Testis (tissue), 2 donors: ENCODE measurements at regions not wholly inside any gene's neighbourhood (a gene's known extent, or its start where the extent isn't known, plus 50 kb on each side); places are given as distances from the start of the nearest gene placed in this dataset.

Source experiments
- DNase-seq: peaks from one replicate; pipeline ENCODE4 v3.0.0-alpha.2; 2019
- H3K27ac ChIP-seq, 2 donors: fragments of 200-600 bp; sonication (generic); one replicate each; pipeline ENCODE4 v1.5.1; 2019
- H3K27me3 ChIP-seq: fragments of 200-600 bp; sonication (generic); one replicate; pipeline ENCODE4 v1.5.1; 2019
- H3K36me3 ChIP-seq: fragments of 200-600 bp; sonication (generic); one replicate; pipeline ENCODE4 v1.5.1; 2017; ENCODE audit warnings: low read depth; ENCODE audit errors: missing control alignments
- H3K4me1 ChIP-seq: fragments of 200-600 bp; sonication (generic); one replicate; pipeline ENCODE4 v1.5.1; 2019
- H3K4me3 ChIP-seq, 2 donors: fragments of 200-600 bp; sonication (generic); one replicate each; pipeline ENCODE4 v1.5.1; 2017 to 2019
- H3K9me3 ChIP-seq: fragments of 200-600 bp; sonication (generic); one replicate; pipeline ENCODE4 v1.5.1; 2017
- CTCF ChIP-seq, 3 experiments: fragments of 450-650 bp in 2 of 3; fragments of 200-600 bp in 1 of 3; sonication (generic) in 1 of 3; IDR thresholded peaks; one replicate each; pipeline ENCODE4 v1.5.1; 2016 to 2019; ENCODE audit warnings: antibody characterized with exemption in 3 of 3, mild to moderate bottlenecking in 2 of 3, moderate library complexity in 1 of 3
- POLR2A ChIP-seq: fragments of 450-650 bp; IDR thresholded peaks from one replicate; pipeline ENCODE4 v1.6.1; 2017; ENCODE audit warnings: antibody characterized with exemption, mild to moderate bottlenecking, moderate library complexity
- WGBS, 2 donors: methylation state at CpG; one replicate each; pipeline ENCODE4 v1.1.5; 2018; 5-methylcytosine and 5-hydroxymethylcytosine counted together
- intact Hi-C: fragments of 100-400 bp; cut with DNase I; formaldehyde crosslinking; loops from one replicate; pipeline ENCODE4 v1.15.1; 2023; ENCODE audit warnings: low total_unique reads

DNA sequence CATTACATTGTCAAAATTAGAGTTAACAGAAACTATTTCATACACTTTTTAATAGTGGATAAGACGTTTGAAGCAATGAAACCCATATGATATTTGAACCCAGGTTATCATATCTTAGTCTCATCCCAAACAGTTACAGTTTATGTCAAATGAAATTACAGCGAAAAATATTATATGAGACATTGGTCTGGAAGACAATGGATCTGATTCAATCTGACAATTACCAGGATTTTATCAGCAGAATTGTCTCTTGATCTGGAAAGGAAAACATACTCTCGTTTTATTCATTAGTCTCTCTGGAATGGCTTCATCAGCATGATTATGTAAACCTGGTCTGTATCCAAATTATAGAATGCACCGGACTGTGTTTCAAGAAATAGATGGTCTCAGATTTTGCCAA lies 818.6 kb downstream of the NCAM2 start:
- Histone ChIP-seq H3K27me3 (no peaks in the 10 kb centered on the region), H3K4me1 (no peaks in the 10 kb centered on the region), H3K27ac (no peak overlapping the region), H3K4me3 (no peak overlapping the region), H3K36me3 (no peaks in the 10 kb centered on the region), H3K9me3 (no peaks in the 10 kb centered on the region)
- intact Hi-C loops = no loop called here
- no peak for DNase-seq
- TF ChIP-seq POLR2A (no peak), CTCF (IDR thresholded peaks at IDR 0.05) (no peak)
- 60 to 68% methylated on average over 4 of the region's 4 CpGs for WGBS, 2 donors

GRCh38 chr21:21818898-21819297 lies 820.7 kb downstream of the NCAM2 start:
- 90% methylated on average over 2 of the region's 2 CpGs for WGBS, 2 donors
- H3K27ac ChIP-seq = no peak overlapping the region
- TF ChIP-seq CTCF (IDR thresholded peaks at IDR 0.05) (no peak), POLR2A (no peak)
- intact Hi-C loops = no loop called here
- DNase-seq = no peak
- H3K27me3 ChIP-seq = no peaks in the 10 kb centered on the region
- no peaks in the 10 kb centered on the region for H3K36me3 ChIP-seq
- no peak overlapping the region for H3K4me3 ChIP-seq
- H3K4me1 ChIP-seq = no peaks in the 10 kb centered on the region
- H3K9me3 ChIP-seq = no peaks in the 10 kb centered on the region

- Histone ChIP-seq H3K4me1 (no peaks in the 10 kb centered on the region), H3K4me3 (no peak overlapping the region), H3K27me3 (no peaks in the 10 kb centered on the region), H3K27ac (no peak overlapping the region), H3K9me3 (no peaks in the 10 kb centered on the region), H3K36me3 (no peaks in the 10 kb centered on the region)
- no peak for TF ChIP-seq CTCF (IDR thresholded peaks at IDR 0.05)
- no peak for TF ChIP-seq POLR2A
- DNase-seq = no peak
- intact Hi-C loops = no loop called here
- WGBS, 2 donors = 83 to 84% methylated on average over 1 of the region's 1 CpG
Measured at GRCh38 chr21:21828130-21828529, 829.9 kb downstream of the NCAM2 start.

- H3K9me3 ChIP-seq = no peaks in the 10 kb centered on the region
- intact Hi-C loops = no loop called here
- no peaks in the 10 kb centered on the region for H3K36me3 ChIP-seq
- TF ChIP-seq POLR2A (no peak), CTCF (IDR thresholded peaks at IDR 0.05) (no peak)
- no peaks in the 10 kb centered on the region for H3K27me3 ChIP-seq
- no peak overlapping the region for H3K27ac ChIP-seq
- WGBS, 2 donors = 67% methylated on average over 11 of the region's 11 CpGs
- DNase-seq = no peak
- no peaks in the 10 kb centered on the region for H3K4me1 ChIP-seq
- H3K4me3 ChIP-seq = no peak overlapping the region
Measured at GRCh38 chr21:21831036-21831435, 832.8 kb downstream of the NCAM2 start.

- H3K36me3 ChIP-seq = no peaks in the 10 kb centered on the region
- TF ChIP-seq POLR2A = no peak
- TF ChIP-seq CTCF (IDR thresholded peaks at IDR 0.05) = no peak
- no peaks in the 10 kb centered on the region for H3K4me1 ChIP-seq
- DNase-seq = no peak
- no peak overlapping the region for H3K27ac ChIP-seq
- H3K9me3 ChIP-seq = no peaks in the 10 kb centered on the region
- H3K27me3 ChIP-seq = no peaks in the 10 kb centered on the region
- 48 to 67% methylated on average over 1 of the region's 1 CpG for WGBS, 2 donors
- intact Hi-C loops = no loop called here
- H3K4me3 ChIP-seq = no peak overlapping the region
Measured at GRCh38 chr21:21845901-21846300, 847.7 kb downstream of the NCAM2 start.
